ENCODE measurements at regions not wholly inside any gene's neighbourhood (a gene's known extent, or its start where the extent isn't known, plus 50 kb on each side); places are given as distances from the start of the nearest gene placed in this dataset.

- no peaks in the 10 kb centered on the region for H3K36me3 ChIP-seq
- 20 to 31% (median 27%) methylated on average over 1 of the region's 1 CpG for WGBS, 4 donors
- ATAC-seq (no peak), DNase-seq (no peak)
- no peak overlapping the region for H3K27ac ChIP-seq
- TF ChIP-seq POLR2A (IDR thresholded peaks at IDR 0.05) (no peak), CTCF (IDR thresholded peaks at IDR 0.05) (no peak)
- intact Hi-C loops (cut with DNase I): no loop called here
- H3K27me3 ChIP-seq: no peaks in the 10 kb centered on the region
- H3K4me3 ChIP-seq: no peak overlapping the region
- no peaks in the 10 kb centered on the region for H3K4me1 ChIP-seq
- H3K9me3 ChIP-seq: peaks cover 0 to 5% (median 0%) of the 10 kb centered on the region in 12 donors
These were observed 163.1 kb upstream of the USP25 start for GRCh38 chr21:15566703-15567102.

- ATAC-seq (no peak), DNase-seq (no peak)
- Histone ChIP-seq H3K36me3 (no peaks in the 10 kb centered on the region), H3K27me3 (no peaks in the 10 kb centered on the region), H3K4me1 (no peaks in the 10 kb centered on the region), H3K9me3 (peaks cover 0 to 5% (median 0%) of the 10 kb centered on the region in 12 donors), H3K4me3 (no peak overlapping the region), H3K27ac (no peak overlapping the region)
- intact Hi-C loops (cut with DNase I): no loop called here
- TF ChIP-seq POLR2A (IDR thresholded peaks at IDR 0.05) (no peak), CTCF (IDR thresholded peaks at IDR 0.05) (no peak)
These were observed 162.6 kb upstream of the USP25 start for GRCh38 chr21:15567191-15567590.

GRCh38 chr21:15568516-15568915, 161.3 kb upstream of the USP25 start:
- H3K9me3 ChIP-seq: peaks cover 0 to 5% (median 0%) of the 10 kb centered on the region in 12 donors
- H3K36me3 ChIP-seq: no peaks in the 10 kb centered on the region
- TF ChIP-seq POLR2A (IDR thresholded peaks at IDR 0.05) (no peak), CTCF (IDR thresholded peaks at IDR 0.05) (no peak)
- ATAC-seq (no peak), DNase-seq (no peak)
- H3K27me3 ChIP-seq: no peaks in the 10 kb centered on the region
- no peak overlapping the region for H3K27ac ChIP-seq
- no peak overlapping the region for H3K4me3 ChIP-seq
- intact Hi-C loops (cut with DNase I): no loop called here
- H3K4me1 ChIP-seq: no peaks in the 10 kb centered on the region

GRCh38 chr21:15586752-15587427, 142.9 kb upstream of the USP25 start:
- DNase-seq: no peak
- intact Hi-C loops (cut with DNase I): loop anchor here in 1 of 10 donors (5.0 to 10.0 kb wide), 2 partner anchors 1172 to 1330 kb away; no protein-coding TSS in a partner anchor
- H3K36me3 ChIP-seq: no peaks in the 10 kb centered on the region
- no peak for ATAC-seq
- H3K9me3 ChIP-seq: no peaks in the 10 kb centered on the region
- H3K4me1 ChIP-seq: no peaks in the 10 kb centered on the region
- H3K27me3 ChIP-seq: peaks cover 0 to 5% (median 0%) of the 10 kb centered on the region in 9 donors
- TF ChIP-seq POLR2A (IDR thresholded peaks at IDR 0.05) (no peak), CTCF (IDR thresholded peaks at IDR 0.05) (no peak)
- WGBS, 4 donors: 78 to 90% (median 86%) methylated on average over 4 of the region's 4 CpGs
- H3K4me3 ChIP-seq: no peak overlapping the region
- no peak overlapping the region for H3K27ac ChIP-seq

Data from heart left ventricle (tissue), 16 donors.